ENCODE measurements at regions not wholly inside any gene's neighbourhood (a gene's known extent, or its start where the extent isn't known, plus 50 kb on each side); places are given as distances from the start of the nearest gene placed in this dataset.

DNA sequence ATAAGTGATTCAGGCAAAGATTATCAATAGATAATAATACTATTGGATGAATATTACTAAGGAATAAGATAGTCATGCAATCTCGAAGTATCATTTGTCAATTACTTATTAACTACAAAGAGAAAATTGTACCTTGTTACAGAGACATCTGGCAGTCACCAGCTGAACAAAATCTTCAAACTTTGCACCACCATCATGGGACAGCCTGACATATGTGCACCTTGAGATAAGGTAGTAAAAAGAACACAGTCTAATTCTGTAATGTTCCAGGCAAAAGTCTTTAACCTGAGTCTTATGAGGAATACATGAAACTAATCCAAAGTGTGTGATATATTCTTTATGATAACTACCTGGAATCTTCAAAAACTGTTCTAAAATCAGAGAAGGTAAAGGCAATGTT is 423.0 kb upstream of the ZNF608 start:
- H3K4me3 Mint-ChIP-seq = no peak overlapping the region
- DNase-seq = no peak

DNA sequence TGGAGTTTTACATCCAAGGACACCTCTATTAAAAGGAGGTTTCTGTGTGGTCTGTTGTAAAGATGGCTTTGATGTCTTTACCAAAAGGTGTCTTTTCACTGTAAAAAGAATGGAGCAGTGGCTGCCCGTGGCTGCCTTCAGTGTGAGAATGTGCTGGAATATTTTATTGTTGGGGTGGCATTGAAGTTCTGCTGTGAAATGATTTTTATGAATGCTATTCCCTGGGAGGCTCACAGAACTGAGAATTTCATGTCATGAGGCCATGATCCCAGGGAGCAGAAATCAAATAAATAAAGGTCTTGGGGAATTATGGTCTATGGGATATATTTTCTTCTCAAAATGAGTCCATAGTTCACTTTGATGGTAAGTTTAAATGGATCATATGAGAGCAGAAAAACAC is 425.2 kb upstream of the ZNF608 start:
- H3K36me3 ChIP-seq (ENCODE audit: control insufficient read depth, insufficient read depth, low read length) = no peaks in the 10 kb centered on the region
- DNase-seq (no peak), ATAC-seq (no peak)
- intact Hi-C loops (cut with micrococcal nuclease) = no loop called here
- TF ChIP-seq, protein P1, sequence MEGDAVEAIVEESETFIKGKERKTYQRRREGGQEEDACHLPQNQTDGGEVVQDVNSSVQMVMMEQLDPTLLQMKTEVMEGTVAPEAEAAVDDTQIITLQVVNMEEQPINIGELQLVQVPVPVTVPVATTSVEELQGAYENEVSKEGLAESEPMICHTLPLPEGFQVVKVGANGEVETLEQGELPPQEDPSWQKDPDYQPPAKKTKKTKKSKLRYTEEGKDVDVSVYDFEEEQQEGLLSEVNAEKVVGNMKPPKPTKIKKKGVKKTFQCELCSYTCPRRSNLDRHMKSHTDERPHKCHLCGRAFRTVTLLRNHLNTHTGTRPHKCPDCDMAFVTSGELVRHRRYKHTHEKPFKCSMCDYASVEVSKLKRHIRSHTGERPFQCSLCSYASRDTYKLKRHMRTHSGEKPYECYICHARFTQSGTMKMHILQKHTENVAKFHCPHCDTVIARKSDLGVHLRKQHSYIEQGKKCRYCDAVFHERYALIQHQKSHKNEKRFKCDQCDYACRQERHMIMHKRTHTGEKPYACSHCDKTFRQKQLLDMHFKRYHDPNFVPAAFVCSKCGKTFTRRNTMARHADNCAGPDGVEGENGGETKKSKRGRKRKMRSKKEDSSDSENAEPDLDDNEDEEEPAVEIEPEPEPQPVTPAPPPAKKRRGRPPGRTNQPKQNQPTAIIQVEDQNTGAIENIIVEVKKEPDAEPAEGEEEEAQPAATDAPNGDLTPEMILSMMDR (IDR thresholded peaks at IDR 0.05) = no peak
- no peaks in the 10 kb centered on the region for H3K27me3 ChIP-seq (ENCODE audit: control insufficient read depth, insufficient read depth, low read length)
- no peak overlapping the region for H3K27ac ChIP-seq (ENCODE audit: low read length)
- no peaks in the 10 kb centered on the region for H3K36me3 Mint-ChIP-seq
- H3K4me1 Mint-ChIP-seq = no peaks in the 10 kb centered on the region
- peaks cover 5 to 11% of the 10 kb centered on the region in 2 donors for H3K27me3 Mint-ChIP-seq (ENCODE audit: low read depth in 2 of 2)
- no peaks in the 10 kb centered on the region for H3K9me3 ChIP-seq (ENCODE audit: control insufficient read depth, insufficient read depth, low read length)
- H3K27ac Mint-ChIP-seq = no peak overlapping the region
- no peak overlapping the region for H3K4me3 ChIP-seq (ENCODE audit: low read length)
- no peaks in the 10 kb centered on the region for H3K9me3 Mint-ChIP-seq
- no peaks in the 10 kb centered on the region for H3K4me1 ChIP-seq (ENCODE audit: control insufficient read depth, insufficient read depth, low read length)
- 92% methylated on average over 1 of the region's 1 CpG for WGBS (ENCODE audit: insufficient coverage)
- H3K4me3 Mint-ChIP-seq = no peak overlapping the region

More for the DNA sequence above, 423.0 kb upstream of the ZNF608 start:
- intact Hi-C loops (cut with micrococcal nuclease) = no loop called here
- WGBS (ENCODE audit: insufficient coverage) = no CpG with 5 or more reads among the region's 1 CpG
- Histone ChIP-seq H3K9me3 (ENCODE audit: control insufficient read depth, insufficient read depth, low read length) (no peaks in the 10 kb centered on the region), H3K4me1 (ENCODE audit: control insufficient read depth, insufficient read depth, low read length) (no peaks in the 10 kb centered on the region), H3K36me3 (ENCODE audit: control insufficient read depth, insufficient read depth, low read length) (no peaks in the 10 kb centered on the region), H3K4me3 (ENCODE audit: low read length) (no peak overlapping the region), H3K27ac (ENCODE audit: low read length) (no peak overlapping the region), H3K27me3 (ENCODE audit: control insufficient read depth, insufficient read depth, low read length) (no peaks in the 10 kb centered on the region)
- Mint-ChIP-seq H3K27ac (no peak overlapping the region), H3K27me3 (ENCODE audit: low read depth in 2 of 2) (peaks cover 5 to 11% of the 10 kb centered on the region in 2 donors), H3K36me3 (no peaks in the 10 kb centered on the region), H3K4me1 (no peaks in the 10 kb centered on the region), H3K9me3 (peaks cover 2% of the 10 kb centered on the region in 2 donors)
- TF ChIP-seq, protein P1 (IDR thresholded peaks at IDR 0.05) = no peak
- ATAC-seq = no peak

GRCh38 chr5:125175348-125176004 is 429.0 kb upstream of the ZNF608 start:
- Mint-ChIP-seq H3K27ac (no peak overlapping the region), H3K27me3 (ENCODE audit: low read depth in 2 of 2) (peaks cover 3 to 5% of the 10 kb centered on the region in 2 donors), H3K9me3 (peaks cover 3 to 4% of the 10 kb centered on the region in 2 donors), H3K4me1 (no peaks in the 10 kb centered on the region), H3K4me3 (no peak overlapping the region), H3K36me3 (no peaks in the 10 kb centered on the region)
- intact Hi-C loops (cut with micrococcal nuclease) = no loop called here
- no peaks in the 10 kb centered on the region for H3K4me1 ChIP-seq (ENCODE audit: control insufficient read depth, insufficient read depth, low read length)
- H3K9me3 ChIP-seq (ENCODE audit: control insufficient read depth, insufficient read depth, low read length) = no peaks in the 10 kb centered on the region
- H3K36me3 ChIP-seq (ENCODE audit: control insufficient read depth, insufficient read depth, low read length) = no peaks in the 10 kb centered on the region
- DNase-seq (no peak), ATAC-seq (no peak)
- H3K27me3 ChIP-seq (ENCODE audit: control insufficient read depth, insufficient read depth, low read length) = no peaks in the 10 kb centered on the region
- H3K27ac ChIP-seq (ENCODE audit: low read length) = no peak overlapping the region
- H3K4me3 ChIP-seq (ENCODE audit: low read length) = no peak overlapping the region
- TF ChIP-seq, protein P1 (IDR thresholded peaks at IDR 0.05) = no peak
- 80% methylated on average over 1 of the region's 4 CpGs for WGBS (ENCODE audit: insufficient coverage)

DNA sequence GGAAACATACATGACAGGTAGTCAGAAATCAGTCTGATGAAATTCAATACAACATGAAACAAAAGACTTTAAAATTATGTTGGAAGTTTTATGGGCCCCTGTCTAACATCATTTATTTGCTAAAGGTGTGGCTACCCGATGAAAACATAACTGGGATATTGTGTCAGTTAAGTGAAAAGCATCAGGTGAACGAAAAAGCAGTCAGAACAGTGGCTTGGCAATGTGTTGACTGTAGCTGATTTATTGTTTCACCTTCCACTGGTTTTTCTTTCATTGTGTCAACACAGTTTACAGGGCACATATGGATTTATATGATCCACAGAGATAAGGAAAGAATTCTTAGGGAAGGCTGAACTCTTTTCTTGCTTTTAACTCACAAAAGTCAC is 429.6 kb upstream of the ZNF608 start:
- no peak for ATAC-seq
- Mint-ChIP-seq H3K36me3 (no peaks in the 10 kb centered on the region), H3K4me1 (no peaks in the 10 kb centered on the region), H3K27me3 (ENCODE audit: low read depth in 2 of 2) (peaks cover 2 to 5% of the 10 kb centered on the region in 2 donors), H3K27ac (no peak overlapping the region), H3K4me3 (no peak overlapping the region), H3K9me3 (peaks cover 3 to 4% of the 10 kb centered on the region in 2 donors)
- intact Hi-C loops (cut with micrococcal nuclease) = no loop called here
- H3K4me3 ChIP-seq (ENCODE audit: low read length) = no peak overlapping the region
- H3K27ac ChIP-seq (ENCODE audit: low read length) = no peak overlapping the region
- H3K27me3 ChIP-seq (ENCODE audit: control insufficient read depth, insufficient read depth, low read length) = no peaks in the 10 kb centered on the region
- H3K9me3 ChIP-seq (ENCODE audit: control insufficient read depth, insufficient read depth, low read length) = no peaks in the 10 kb centered on the region
- H3K4me1 ChIP-seq (ENCODE audit: control insufficient read depth, insufficient read depth, low read length) = no peaks in the 10 kb centered on the region
- DNase-seq = no peak
- 77% methylated on average over 2 of the region's 2 CpGs for WGBS (ENCODE audit: insufficient coverage)
- H3K36me3 ChIP-seq (ENCODE audit: control insufficient read depth, insufficient read depth, low read length) = no peaks in the 10 kb centered on the region
- TF ChIP-seq, protein P1 (IDR thresholded peaks at IDR 0.05) = no peak

Measured in natural killer cell (primary cell).